Neuron (in vitro differentiated cells): ENCODE measurements at regions not wholly inside any gene's neighbourhood (a gene's known extent, or its start where the extent isn't known, plus 50 kb on each side); places are given as distances from the start of the nearest gene placed in this dataset.

Experiments used
- H2AFZ ChIP-seq: one replicate; pipeline ENCODE4 v1.6.1; 2013; ENCODE audit warnings: low read depth, mild to moderate bottlenecking, inconsistent platforms, low read length, moderate library complexity
- H3K27me3 ChIP-seq: one replicate; pipeline ENCODE4 v1.6.1; 2013; ENCODE audit warnings: low read length; ENCODE audit not compliant: insufficient read depth
- H3K36me3 ChIP-seq: one replicate; pipeline ENCODE4 v1.6.1; 2013; ENCODE audit warnings: low read length; ENCODE audit not compliant: insufficient read depth
- H3K4me1 ChIP-seq: one replicate; pipeline ENCODE4 v1.6.1; 2013; ENCODE audit warnings: low read length; ENCODE audit not compliant: insufficient read depth
- H3K4me3 ChIP-seq: 2 replicates; pipeline ENCODE4 v1.5.1; 2013; ENCODE audit warnings: mild to moderate bottlenecking, low read length, moderate library complexity
- H3K9me3 ChIP-seq: one replicate; pipeline ENCODE4 v1.6.1; 2013; ENCODE audit warnings: low read length

GRCh38 chr4:138858419-138858818 is 157.2 kb upstream of the NOCT start:
- Histone ChIP-seq H3K4me1 (peaks cover 7% of the 10 kb centered on the region), H3K27me3 (no peaks in the 10 kb centered on the region), H3K36me3 (no peaks in the 10 kb centered on the region), H3K9me3 (no peaks in the 10 kb centered on the region), H3K4me3 (no peak overlapping the region), H2AFZ (no peak overlapping the region)

GRCh38 chr4:138857416-138857815 is 158.2 kb upstream of the NOCT start:
- Histone ChIP-seq H3K4me1 (peaks cover 7% of the 10 kb centered on the region), H3K27me3 (no peaks in the 10 kb centered on the region), H3K36me3 (no peaks in the 10 kb centered on the region), H2AFZ (no peak overlapping the region), H3K4me3 (no peak overlapping the region), H3K9me3 (no peaks in the 10 kb centered on the region)

GRCh38 chr4:138852681-138853080 is 162.9 kb upstream of the NOCT start:
- Histone ChIP-seq H3K27me3 (no peaks in the 10 kb centered on the region), H3K9me3 (no peaks in the 10 kb centered on the region), H3K4me3 (no peak overlapping the region), H3K4me1 (no peaks in the 10 kb centered on the region), H3K36me3 (no peaks in the 10 kb centered on the region), H2AFZ (no peak overlapping the region)

DNA sequence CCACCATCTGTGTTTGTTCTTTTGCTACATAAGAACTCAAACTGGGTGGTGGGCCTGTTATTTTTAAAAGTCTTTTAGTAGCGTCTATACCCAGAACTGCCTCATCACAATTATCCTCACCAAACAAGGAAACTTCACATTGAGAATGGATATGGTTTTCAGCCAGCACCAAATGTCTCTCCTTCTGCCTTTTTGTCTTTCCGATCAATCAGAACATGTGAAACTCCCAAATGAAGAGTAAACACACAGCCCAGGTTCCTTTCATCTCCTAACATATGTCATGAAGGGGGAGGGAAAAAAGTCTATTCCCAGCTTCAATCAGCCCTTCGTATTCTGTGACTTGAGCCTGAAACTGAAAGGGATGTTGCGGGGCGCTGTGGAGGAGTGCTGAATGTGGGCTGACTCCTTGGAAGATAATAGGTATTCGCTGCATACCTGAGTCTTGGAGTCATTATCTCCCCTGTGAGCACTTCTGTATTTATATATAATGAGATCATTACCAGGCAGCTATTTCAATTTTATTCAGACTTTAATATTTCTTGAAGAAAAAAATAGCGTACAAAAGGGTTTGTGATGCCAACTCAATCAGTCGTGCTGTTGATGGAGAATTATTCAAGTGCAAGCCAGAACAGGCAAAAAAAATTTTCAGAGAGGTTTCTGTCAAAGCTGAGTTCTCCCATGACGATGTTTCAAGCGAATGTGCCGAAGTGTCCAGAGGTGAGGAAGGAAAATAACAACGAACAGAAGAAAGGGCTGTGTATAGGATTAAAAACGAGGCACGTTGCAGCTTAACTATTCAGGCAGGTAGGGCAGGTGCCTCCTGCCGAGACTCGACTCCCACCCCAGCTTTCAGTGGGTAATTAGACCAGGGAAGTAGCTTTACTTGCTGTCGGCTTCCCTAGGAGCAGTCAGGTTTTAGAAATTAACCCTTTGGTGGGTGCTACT is 163.9 kb upstream of the NOCT start:
- Histone ChIP-seq H3K4me3 (no peak overlapping the region), H3K27me3 (no peaks in the 10 kb centered on the region), H2AFZ (no peak overlapping the region), H3K36me3 (no peaks in the 10 kb centered on the region), H3K9me3 (no peaks in the 10 kb centered on the region), H3K4me1 (no peaks in the 10 kb centered on the region)

- no peaks in the 10 kb centered on the region for H3K27me3 ChIP-seq
- no peak overlapping the region for H2AFZ ChIP-seq
- H3K9me3 ChIP-seq, result no peaks in the 10 kb centered on the region
- H3K4me3 ChIP-seq, result no peak overlapping the region
- H3K36me3 ChIP-seq, result no peaks in the 10 kb centered on the region
- H3K4me1 ChIP-seq, result no peaks in the 10 kb centered on the region
Observed at GRCh38 chr4:138845664-138846063, 169.9 kb upstream of the NOCT start.

GRCh38 chr4:138845054-138845453 is 170.5 kb upstream of the NOCT start:
- H3K9me3 ChIP-seq, result no peaks in the 10 kb centered on the region
- H3K4me1 ChIP-seq, result no peaks in the 10 kb centered on the region
- H2AFZ ChIP-seq, result no peak overlapping the region
- no peaks in the 10 kb centered on the region for H3K36me3 ChIP-seq
- H3K4me3 ChIP-seq, result no peak overlapping the region
- no peaks in the 10 kb centered on the region for H3K27me3 ChIP-seq

- no peaks in the 10 kb centered on the region for H3K4me1 ChIP-seq
- H3K9me3 ChIP-seq, result no peaks in the 10 kb centered on the region
Observed at GRCh38 chr4:138843616-138844015, 172.0 kb upstream of the NOCT start.

DNA sequence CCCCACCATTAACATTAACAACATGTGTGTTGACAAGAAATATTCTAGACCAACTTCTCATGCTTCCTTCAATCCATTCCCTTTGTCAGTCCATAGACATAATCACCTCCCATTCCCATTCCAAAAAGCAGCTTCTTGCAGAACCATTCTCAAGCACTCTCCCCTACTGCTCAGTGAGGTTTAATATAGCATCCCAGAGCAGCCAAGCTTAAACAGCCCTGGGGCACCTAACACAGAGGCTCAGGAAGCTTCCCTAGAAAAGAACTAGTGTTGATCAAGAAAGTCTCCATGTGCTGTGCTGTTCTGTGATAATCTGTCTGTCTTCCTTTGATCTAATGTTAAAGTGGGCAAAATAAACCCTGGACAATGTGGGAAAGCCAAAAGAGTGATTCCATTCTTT is 174.2 kb upstream of the NOCT start:
- no peak overlapping the region for H3K4me3 ChIP-seq
- no peak overlapping the region for H2AFZ ChIP-seq
- H3K27me3 ChIP-seq, result no peaks in the 10 kb centered on the region
- H3K36me3 ChIP-seq, result no peaks in the 10 kb centered on the region
- no peaks in the 10 kb centered on the region for H3K4me1 ChIP-seq
- H3K9me3 ChIP-seq, result no peaks in the 10 kb centered on the region

More at GRCh38 chr4:138843616-138844015, 172.0 kb upstream of the NOCT start:
- Histone ChIP-seq H2AFZ (no peak overlapping the region), H3K36me3 (no peaks in the 10 kb centered on the region), H3K27me3 (no peaks in the 10 kb centered on the region), H3K4me3 (no peak overlapping the region)

DNA sequence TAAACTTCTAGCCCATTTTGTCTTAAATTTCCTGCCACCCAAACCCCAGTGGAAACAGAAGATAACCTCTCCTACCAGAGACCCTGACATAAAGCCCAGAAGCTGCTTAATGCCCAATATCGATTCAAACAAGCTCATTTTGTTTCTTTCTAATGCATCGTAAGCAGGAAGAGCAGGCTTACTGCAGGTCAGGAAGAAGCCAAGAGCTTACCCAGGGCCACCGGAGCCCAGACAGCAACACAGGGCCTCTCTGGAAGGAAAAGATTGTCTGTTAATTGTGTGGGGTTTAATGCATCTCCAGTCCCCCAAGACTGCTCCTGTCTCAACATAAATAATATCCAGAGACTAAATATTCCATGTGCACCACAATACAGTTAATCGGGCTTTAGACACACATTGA is 177.3 kb upstream of the NOCT start:
- no peak overlapping the region for H2AFZ ChIP-seq
- no peaks in the 10 kb centered on the region for H3K36me3 ChIP-seq
- no peaks in the 10 kb centered on the region for H3K27me3 ChIP-seq
- H3K4me3 ChIP-seq, result no peak overlapping the region
- H3K9me3 ChIP-seq, result no peaks in the 10 kb centered on the region
- no peaks in the 10 kb centered on the region for H3K4me1 ChIP-seq

DNA sequence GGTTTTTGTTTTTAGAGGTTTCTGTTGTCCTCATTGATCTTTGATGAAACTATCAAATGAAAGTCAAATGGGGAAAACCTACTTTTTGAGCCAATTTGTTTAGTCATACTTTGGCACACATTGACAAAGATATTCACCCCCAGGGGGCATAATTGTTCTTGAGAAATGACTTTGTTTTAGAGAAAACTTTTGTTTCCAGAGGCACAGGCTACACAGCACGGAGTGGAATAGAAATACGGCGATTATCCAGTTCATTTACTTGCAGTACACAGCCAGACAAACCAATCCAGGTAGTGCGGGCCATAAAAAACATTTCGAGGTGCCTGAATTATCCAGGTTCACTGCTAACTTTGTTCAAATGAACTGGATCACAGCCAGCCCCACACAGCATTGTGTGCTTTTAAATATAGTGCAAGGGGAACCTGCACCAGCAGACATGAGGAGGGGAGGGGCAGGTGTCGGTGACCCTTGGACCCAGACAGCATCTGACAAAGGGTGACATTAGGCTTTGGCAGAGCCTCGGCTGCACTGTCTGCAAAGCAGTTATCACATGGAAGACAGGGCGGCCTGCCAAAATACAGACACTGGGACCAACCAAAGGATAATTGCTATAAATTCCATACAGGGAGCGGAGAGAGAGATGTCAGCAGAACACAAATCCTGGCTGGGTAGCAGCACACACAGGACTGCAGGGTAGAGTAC is 179.6 kb upstream of the NOCT start:
- H2AFZ ChIP-seq, result no peak overlapping the region
- H3K4me3 ChIP-seq, result no peak overlapping the region
- no peaks in the 10 kb centered on the region for H3K36me3 ChIP-seq
- no peaks in the 10 kb centered on the region for H3K4me1 ChIP-seq
- no peaks in the 10 kb centered on the region for H3K9me3 ChIP-seq
- H3K27me3 ChIP-seq, result no peaks in the 10 kb centered on the region

DNA sequence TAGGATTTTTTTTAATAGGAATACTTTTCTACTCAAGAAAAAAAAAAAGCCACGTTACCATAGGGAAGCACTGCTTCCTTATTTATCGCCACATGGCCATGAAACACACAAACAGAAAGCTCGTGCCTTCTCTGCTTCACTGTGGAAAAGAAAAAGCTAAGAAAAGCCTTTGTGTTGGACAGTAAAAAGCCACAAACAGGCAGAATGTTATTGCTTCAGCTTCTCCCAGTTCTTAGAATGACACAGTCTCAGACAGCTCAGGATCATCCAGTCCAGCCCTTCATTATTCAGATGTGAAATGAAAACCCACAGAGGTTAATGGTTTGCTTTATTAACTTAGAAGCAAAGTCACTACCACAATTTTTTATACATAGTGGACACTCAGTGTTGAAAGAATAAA is 181.6 kb upstream of the NOCT start:
- H3K27me3 ChIP-seq, result no peaks in the 10 kb centered on the region
- no peak overlapping the region for H2AFZ ChIP-seq
- H3K36me3 ChIP-seq, result no peaks in the 10 kb centered on the region
- no peaks in the 10 kb centered on the region for H3K9me3 ChIP-seq
- H3K4me3 ChIP-seq, result no peak overlapping the region
- no peaks in the 10 kb centered on the region for H3K4me1 ChIP-seq

DNA sequence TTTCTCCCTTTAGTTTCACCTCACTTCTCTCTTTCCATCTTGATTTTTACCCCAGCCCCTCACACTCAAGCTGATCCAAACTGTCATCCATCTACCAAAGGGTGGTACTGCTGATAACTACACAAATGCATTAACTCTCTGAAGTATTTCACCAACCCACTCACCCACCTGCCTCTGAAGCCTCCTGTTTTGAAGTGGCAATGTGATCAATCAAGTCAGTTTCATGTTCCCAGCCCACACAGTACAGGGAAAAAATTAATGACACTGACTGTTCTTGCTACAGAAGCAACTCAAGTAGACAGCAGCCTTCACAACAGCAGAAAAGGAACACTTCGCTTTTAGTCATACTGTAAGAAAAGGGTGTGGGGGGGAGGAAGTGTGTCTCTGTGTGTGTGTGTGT is 183.0 kb upstream of the NOCT start:
- H2AFZ ChIP-seq, result no peak overlapping the region
- H3K36me3 ChIP-seq, result no peaks in the 10 kb centered on the region
- H3K4me1 ChIP-seq, result no peaks in the 10 kb centered on the region
- no peaks in the 10 kb centered on the region for H3K9me3 ChIP-seq
- no peaks in the 10 kb centered on the region for H3K27me3 ChIP-seq
- no peak overlapping the region for H3K4me3 ChIP-seq

DNA sequence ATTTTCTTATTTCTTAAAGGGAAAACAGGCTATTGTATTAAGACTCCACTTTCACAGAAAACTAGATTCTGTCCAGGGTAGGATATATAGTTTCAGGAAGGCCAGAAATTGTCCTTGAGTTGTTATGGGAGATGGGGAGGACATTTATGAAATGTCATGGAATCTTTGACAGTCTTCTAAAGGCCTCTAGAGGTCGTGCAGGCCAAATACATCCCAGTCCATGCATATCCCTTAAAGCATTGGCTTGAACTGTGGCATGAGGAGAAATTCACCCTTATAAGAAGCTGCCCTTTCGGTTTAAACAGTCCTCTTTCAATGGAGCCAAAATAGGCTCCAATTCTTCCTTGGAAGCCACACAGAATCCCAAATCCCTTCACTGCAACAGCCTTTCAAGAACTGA is 183.6 kb upstream of the NOCT start:
- Histone ChIP-seq H3K36me3 (no peaks in the 10 kb centered on the region), H3K27me3 (no peaks in the 10 kb centered on the region), H3K4me3 (no peak overlapping the region), H2AFZ (no peak overlapping the region), H3K4me1 (no peaks in the 10 kb centered on the region), H3K9me3 (no peaks in the 10 kb centered on the region)
